Panc1 (cell line): ENCODE measurements at regions not wholly inside any gene's neighbourhood (a gene's known extent, or its start where the extent isn't known, plus 50 kb on each side); places are given as distances from the start of the nearest gene placed in this dataset.

ENCODE experiments used
- ATAC-seq: fragments of 200-7000 bp; cut with Tn5 transposase; 2 replicates; pipeline ENCODE4 v1.9.1; 2020; ENCODE audit warnings: mild to moderate bottlenecking, moderate library complexity
- BruUV-seq: library from RNA; stranded (reverse); fragments of 400-500 nt; replicated peaks from 2 replicates; lab custom pipeline; 2021; lab: Mats Ljungman, UMichigan
- CTCF ChIA-PET: fragments of 300-600 bp; sonication (Branson Sonifier 250); formaldehyde crosslinking; loops from one replicate; lab custom pipeline; 2022; ENCODE audit warnings: antibody characterized with exemption; lab: Charles Lee
- POLR2A ChIA-PET: fragments of 300-600 bp; sonication (Branson Sonifier 250); formaldehyde crosslinking; loops from one replicate; lab custom pipeline; 2022; ENCODE audit warnings: antibody characterized with exemption; lab: Charles Lee
- DNase-seq: peaks from one replicate; pipeline ENCODE4 v3.0.0-alpha.2; 2010; ENCODE audit warnings: low read depth, low spot score
- H3K27ac ChIP-seq: 2 replicates; pipeline ENCODE4 v1.5.1; 2011; ENCODE audit warnings: mild to moderate bottlenecking, low read length, inconsistent platforms
- H3K27me3 ChIP-seq: fragments of 200-500 bp; sonication (Bioruptor generic); 2 replicates; pipeline ENCODE4 v1.6.0; 2014; ENCODE audit warnings: low read length, inconsistent platforms; ENCODE audit not compliant: control insufficient read depth, insufficient read depth
- H3K36me3 ChIP-seq: fragments of 200-500 bp; sonication (Bioruptor generic); 2 replicates; pipeline ENCODE4 v1.5.1; 2014; ENCODE audit warnings: inconsistent platforms, mild to moderate bottlenecking, low read length, moderate library complexity; ENCODE audit not compliant: control insufficient read depth, insufficient read depth
- H3K4me1 ChIP-seq: 2 replicates; pipeline ENCODE4 v1.5.1; 2011; ENCODE audit warnings: inconsistent platforms, mild to moderate bottlenecking, low read length, moderate library complexity; ENCODE audit not compliant: control insufficient read depth, insufficient read depth
- H3K4me3 ChIP-seq, 2 experiments: 2 replicates each; pipeline ENCODE4 v1.5.1; 2011 to 2012; ENCODE audit warnings: low read depth in 2 of 2, low read length in 2 of 2, mild to moderate bottlenecking in 2 of 2, inconsistent platforms in 1 of 2, moderate library complexity in 1 of 2
- H3K9me3 ChIP-seq: fragments of 200-500 bp; sonication (Bioruptor generic); 2 replicates; pipeline ENCODE4 v1.5.1; 2014; ENCODE audit warnings: low read depth, mild to moderate bottlenecking, inconsistent platforms, low read length, moderate library complexity; ENCODE audit not compliant: control insufficient read depth, insufficient read depth
- POLR2AphosphoS5 ChIP-seq: IDR thresholded peaks from 2 replicates; pipeline ENCODE4 v1.6.1; 2012; ENCODE audit warnings: mild to moderate bottlenecking, low read depth, low read length, moderate library complexity
- REST ChIP-seq, 2 experiments: IDR thresholded peaks; 2 replicates each; pipeline ENCODE4 v1.6.1; 2011 to 2012; ENCODE audit warnings: low read depth in 2 of 2, control low read depth in 1 of 2, low read length in 1 of 2, mild to moderate bottlenecking in 1 of 2, moderate library complexity in 1 of 2; ENCODE audit not compliant: insufficient read depth in 1 of 2
- SIN3A ChIP-seq: IDR thresholded peaks from 2 replicates; pipeline ENCODE4 v1.6.1; 2012; ENCODE audit warnings: low read depth, mild to moderate bottlenecking, low read length, moderate library complexity, borderline replicate concordance; ENCODE audit not compliant: insufficient read depth
- TCF7L2 ChIP-seq: IDR thresholded peaks from 2 replicates; pipeline ENCODE4 v1.6.1; 2011; ENCODE audit warnings: mild to moderate bottlenecking, low read depth, low read length, inconsistent platforms
- in situ Hi-C: cut with HindIII; loops from 2 replicates; pipeline ENCODE4 v1.10.0; 2016; ENCODE audit warnings: low sequenced_read_pairs, low pct_unique_long_range_greater_than_20kb
- intact Hi-C: fragments of 100-400 bp; cut with micrococcal nuclease; formaldehyde crosslinking; loops from one replicate; pipeline ENCODE4 v1.10.0; 2022; ENCODE audit not compliant: unreplicated experiment
- TF ChIP-seq, protein P1 (sequence below): fragments of 450-650 bp; IDR thresholded peaks from 2 replicates; pipeline ENCODE4 v1.5.1; 2017; ENCODE audit warnings: mild to moderate bottlenecking

DNA sequence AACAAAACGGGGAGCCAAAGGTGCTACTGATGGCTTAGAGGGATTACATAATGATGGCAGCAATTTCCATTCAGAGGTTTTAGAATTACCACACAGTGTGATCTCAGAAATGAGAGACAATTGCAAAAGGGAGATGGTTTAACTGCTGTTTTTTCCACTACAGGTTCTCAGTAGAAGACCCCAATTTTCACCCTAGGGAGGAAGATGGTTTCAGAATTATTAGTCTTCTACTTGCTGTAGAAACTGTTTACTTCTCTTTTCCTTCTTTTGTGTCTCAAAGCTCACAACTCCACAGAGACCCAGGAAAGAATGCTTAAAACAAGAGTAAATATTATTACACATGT, 226.5 kb downstream of the INHBA start:
- no peak for TF ChIP-seq REST (IDR thresholded peaks at IDR 0.05; ENCODE audit: insufficient read depth in 1 of 2, low read depth in 2 of 2, low read length in 1 of 2)
- no peak for TF ChIP-seq POLR2AphosphoS5
- no peak for TF ChIP-seq SIN3A
- TF ChIP-seq, protein P1, sequence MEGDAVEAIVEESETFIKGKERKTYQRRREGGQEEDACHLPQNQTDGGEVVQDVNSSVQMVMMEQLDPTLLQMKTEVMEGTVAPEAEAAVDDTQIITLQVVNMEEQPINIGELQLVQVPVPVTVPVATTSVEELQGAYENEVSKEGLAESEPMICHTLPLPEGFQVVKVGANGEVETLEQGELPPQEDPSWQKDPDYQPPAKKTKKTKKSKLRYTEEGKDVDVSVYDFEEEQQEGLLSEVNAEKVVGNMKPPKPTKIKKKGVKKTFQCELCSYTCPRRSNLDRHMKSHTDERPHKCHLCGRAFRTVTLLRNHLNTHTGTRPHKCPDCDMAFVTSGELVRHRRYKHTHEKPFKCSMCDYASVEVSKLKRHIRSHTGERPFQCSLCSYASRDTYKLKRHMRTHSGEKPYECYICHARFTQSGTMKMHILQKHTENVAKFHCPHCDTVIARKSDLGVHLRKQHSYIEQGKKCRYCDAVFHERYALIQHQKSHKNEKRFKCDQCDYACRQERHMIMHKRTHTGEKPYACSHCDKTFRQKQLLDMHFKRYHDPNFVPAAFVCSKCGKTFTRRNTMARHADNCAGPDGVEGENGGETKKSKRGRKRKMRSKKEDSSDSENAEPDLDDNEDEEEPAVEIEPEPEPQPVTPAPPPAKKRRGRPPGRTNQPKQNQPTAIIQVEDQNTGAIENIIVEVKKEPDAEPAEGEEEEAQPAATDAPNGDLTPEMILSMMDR, result no peak
- no peak for TF ChIP-seq TCF7L2
- CTCF ChIA-PET, result no interaction called here
- intact Hi-C loops, result no loop called here
- H3K4me3 ChIP-seq, result no peak overlapping the region
- H3K27me3 ChIP-seq, result no peaks in the 10 kb centered on the region
- H3K27ac ChIP-seq, result no peak overlapping the region
- no TSS peak for BruUV-seq
- H3K4me1 ChIP-seq, result no peaks in the 10 kb centered on the region
- in situ Hi-C loops, result no loop called here
- POLR2A ChIA-PET, result no interaction called here
- H3K36me3 ChIP-seq, result no peaks in the 10 kb centered on the region
- ATAC-seq (no peak), DNase-seq (no peak)
- no peaks in the 10 kb centered on the region for H3K9me3 ChIP-seq

GRCh38 chr7:41475801-41476459, 227.0 kb downstream of the INHBA start:
- no peak for TF ChIP-seq SIN3A
- no peak for TF ChIP-seq TCF7L2
- no peak for TF ChIP-seq POLR2AphosphoS5
- TF ChIP-seq REST (IDR thresholded peaks at IDR 0.05; ENCODE audit: insufficient read depth in 1 of 2, low read depth in 2 of 2, low read length in 1 of 2), result no peak
- TF ChIP-seq, protein P1, result no peak; the same call in 1 of the 2 replicates
- Histone ChIP-seq H3K4me1 (no peaks in the 10 kb centered on the region), H3K36me3 (no peaks in the 10 kb centered on the region), H3K9me3 (no peaks in the 10 kb centered on the region), H3K27me3 (no peaks in the 10 kb centered on the region), H3K27ac (no peak overlapping the region), H3K4me3 (no peak overlapping the region)
- in situ Hi-C loops, result no loop called here
- BruUV-seq, result no TSS peak
- DNase-seq, result no peak
- POLR2A ChIA-PET, result no interaction called here
- no peak for ATAC-seq
- CTCF ChIA-PET, result no interaction called here
- intact Hi-C loops, result no loop called here
